GM18909 (cell line): ENCODE measurements at regions not wholly inside any gene's neighbourhood (a gene's known extent, or its start where the extent isn't known, plus 50 kb on each side); places are given as distances from the start of the nearest gene placed in this dataset.

Source experiments
- ATAC-seq: cut with Tn5 transposase; IDR thresholded peaks from one replicate; pipeline ENCODE4 v1.9.1; 2021; ENCODE audit warnings: mild to moderate bottlenecking; ENCODE audit not compliant: unreplicated experiment, poor library complexity

GRCh38 chr10:110373857-110374654 is 69.3 kb upstream of the SMNDC1 start:
- no peak for ATAC-seq

DNA sequence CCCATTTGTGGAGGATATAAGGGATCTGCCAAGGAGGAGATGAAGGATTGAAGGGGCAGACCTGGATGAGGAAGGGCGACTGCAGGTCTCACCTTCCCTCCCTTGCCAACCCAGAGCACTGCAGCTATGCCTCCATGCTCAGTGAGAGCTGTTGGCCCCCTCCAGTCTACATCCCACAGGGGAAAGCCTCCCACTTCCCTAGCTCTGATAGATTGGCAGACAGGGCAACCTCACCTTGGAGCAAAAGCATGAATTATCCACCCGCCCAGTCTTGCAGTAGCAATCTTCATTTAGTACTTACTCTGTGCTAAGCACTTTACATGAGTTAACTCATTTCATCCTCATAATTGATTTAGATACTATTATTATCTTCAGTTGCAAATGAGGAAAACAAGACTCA is 70.4 kb upstream of the SMNDC1 start:
- no peak for ATAC-seq

- no peak for ATAC-seq
Measured at GRCh38 chr10:110376021-110376766, 71.5 kb upstream of the SMNDC1 start.

DNA sequence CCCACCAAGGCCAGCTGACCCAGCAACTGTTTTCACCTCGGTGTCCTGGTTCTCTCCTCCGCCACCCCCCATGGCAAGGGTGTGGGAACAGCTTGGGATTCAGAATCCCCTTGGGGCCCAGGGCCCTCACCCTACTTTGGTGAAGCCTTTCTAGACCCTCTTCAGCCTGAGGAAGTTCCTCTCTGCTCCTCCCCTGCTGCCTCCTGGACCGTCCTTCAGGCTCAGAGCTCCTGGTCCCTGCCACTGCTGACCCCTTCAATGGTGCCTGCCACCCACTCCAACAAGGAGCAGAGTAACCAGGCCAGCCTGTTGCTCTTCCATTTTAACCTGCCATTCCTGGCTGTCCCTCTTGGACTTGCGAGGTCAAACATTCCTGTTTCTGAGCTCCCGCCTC is 72.0 kb upstream of the SMNDC1 start:
- ATAC-seq, result no peak

DNA sequence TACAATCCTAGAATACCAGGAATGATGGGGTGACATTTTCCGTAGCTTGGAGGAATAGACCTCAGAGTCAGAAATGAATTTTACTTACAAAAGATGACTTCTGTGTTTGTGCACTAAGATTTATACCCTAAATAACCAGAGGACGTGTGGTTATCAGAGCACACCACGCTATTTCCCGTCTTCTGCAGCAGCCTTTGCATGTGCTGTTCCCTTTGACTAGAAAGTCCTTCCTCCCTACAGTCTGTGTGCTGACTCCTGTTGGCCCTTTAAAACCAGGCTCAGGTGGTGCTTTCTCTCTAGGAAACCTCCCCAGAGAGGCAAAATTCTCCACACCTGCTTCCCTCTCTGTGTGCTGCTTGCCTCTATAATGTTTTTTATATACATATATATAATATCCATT is 73.3 kb upstream of the SMNDC1 start:
- ATAC-seq, result no peak

GRCh38 chr10:110378533-110379108 is 73.9 kb upstream of the SMNDC1 start:
- ATAC-seq, result no peak

DNA sequence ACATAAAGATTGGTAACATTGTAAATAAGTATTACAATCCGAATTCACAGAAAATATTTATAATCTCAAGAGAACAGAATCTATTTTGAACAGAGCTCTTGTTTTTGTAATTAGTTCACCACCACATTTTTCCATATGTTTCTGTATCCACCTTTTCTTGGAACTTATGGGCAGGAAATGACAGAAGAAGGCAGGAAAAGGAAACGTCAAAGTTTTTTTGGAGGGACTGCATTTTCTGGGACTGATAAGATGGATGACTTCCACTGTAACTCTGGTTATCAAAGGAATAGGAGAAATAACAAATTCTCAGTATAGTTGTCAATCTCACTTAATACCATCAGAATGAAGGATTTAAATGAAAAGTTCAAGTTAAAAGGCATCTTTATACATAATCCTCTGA is 75.1 kb upstream of the SMNDC1 start:
- ATAC-seq, result no peak

GRCh38 chr10:110380293-110380692 is 75.6 kb upstream of the SMNDC1 start:
- ATAC-seq, result no peak

DNA sequence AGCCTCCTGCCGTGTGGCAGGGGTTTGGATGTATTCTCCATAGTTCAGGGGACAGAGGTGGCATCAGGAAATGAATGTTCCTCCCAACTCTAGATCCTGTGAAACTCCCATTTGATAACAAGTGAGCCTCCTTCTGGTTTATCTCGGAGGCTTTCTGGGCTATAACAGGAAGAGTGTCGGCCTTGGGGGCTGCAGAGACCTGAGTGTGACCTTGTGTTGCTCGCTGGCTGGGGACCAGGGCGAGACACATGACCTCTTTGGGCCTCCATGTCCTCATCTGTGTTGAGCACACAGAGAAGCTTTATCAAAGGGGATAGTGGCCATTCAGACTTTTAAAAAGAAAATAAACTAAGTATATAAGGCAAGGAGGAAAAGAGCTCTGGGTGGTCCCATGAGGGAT is 78.0 kb upstream of the SMNDC1 start:
- ATAC-seq, result no peak

GRCh38 chr10:110387617-110387982 is 82.9 kb upstream of the SMNDC1 start:
- ATAC-seq, result no peak

GRCh38 chr10:110387983-110388686 is 83.4 kb upstream of the SMNDC1 start:
- peak; percentile 88 for ATAC-seq

GRCh38 chr10:110388687-110389052 is 84.0 kb upstream of the SMNDC1 start:
- ATAC-seq, result no peak

- no peak for ATAC-seq
Measured at GRCh38 chr10:110389255-110389654, 84.5 kb upstream of the SMNDC1 start.

DNA sequence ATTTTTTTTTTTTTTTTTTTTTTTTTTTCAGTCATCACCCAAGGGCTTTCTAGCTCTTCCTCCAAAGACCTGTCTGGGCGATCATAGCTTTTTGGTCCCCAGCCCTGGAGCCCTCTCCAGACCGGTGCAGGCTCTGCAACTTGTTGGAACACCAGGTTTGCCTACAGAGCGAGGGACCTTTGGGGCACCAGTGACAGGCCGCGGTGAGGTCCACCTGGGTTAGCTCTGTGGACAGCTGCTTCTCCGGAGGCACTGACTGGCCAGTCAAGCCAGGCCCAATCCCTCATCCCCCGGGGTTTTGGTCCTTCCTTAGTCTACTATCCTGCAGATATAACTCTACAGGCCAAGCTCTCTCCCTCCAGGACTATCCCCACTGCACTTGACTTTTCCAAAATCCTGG is 86.8 kb upstream of the SMNDC1 start:
- no peak for ATAC-seq

DNA sequence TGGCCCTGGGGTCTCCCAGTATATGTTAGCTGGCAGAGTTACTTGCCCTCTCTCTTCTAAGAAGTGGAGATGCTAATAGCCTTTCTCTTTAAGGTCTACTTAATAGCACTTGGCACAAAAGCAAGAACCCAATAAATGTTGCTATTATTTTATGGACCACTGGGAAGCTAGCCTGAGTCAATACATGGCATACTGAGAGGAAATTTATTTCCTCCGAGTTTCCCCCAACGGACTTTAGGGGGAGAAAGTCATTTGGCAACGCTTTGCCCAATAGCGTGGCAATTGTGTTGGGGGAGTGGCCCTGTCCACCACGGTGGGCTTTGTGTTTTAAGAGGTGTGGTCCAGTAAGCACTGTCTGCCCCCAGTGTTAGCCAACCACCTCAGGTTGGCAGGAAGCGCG is 87.4 kb upstream of the SMNDC1 start:
- no peak for ATAC-seq

- no peak for ATAC-seq
Measured at GRCh38 chr10:110392868-110393740, 88.4 kb upstream of the SMNDC1 start.

DNA sequence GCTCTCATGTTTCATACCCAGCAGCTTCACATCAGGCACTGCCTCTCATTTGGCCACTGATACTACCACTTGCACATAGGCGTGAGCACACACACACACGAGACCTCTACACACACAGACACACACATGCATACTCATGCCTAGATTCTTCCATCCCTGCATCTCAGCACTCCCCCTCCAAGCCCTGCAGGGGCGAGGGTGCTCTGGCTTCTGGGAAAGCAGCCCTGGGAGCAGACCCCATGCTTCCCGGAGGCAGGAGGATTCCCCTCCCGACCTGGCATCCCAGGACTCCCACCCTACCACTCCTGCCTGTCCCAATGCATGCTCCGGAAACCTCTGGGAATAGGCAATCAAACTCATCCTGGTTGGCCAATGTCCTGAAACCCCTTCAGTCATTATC is 89.1 kb upstream of the SMNDC1 start:
- no peak for ATAC-seq

DNA sequence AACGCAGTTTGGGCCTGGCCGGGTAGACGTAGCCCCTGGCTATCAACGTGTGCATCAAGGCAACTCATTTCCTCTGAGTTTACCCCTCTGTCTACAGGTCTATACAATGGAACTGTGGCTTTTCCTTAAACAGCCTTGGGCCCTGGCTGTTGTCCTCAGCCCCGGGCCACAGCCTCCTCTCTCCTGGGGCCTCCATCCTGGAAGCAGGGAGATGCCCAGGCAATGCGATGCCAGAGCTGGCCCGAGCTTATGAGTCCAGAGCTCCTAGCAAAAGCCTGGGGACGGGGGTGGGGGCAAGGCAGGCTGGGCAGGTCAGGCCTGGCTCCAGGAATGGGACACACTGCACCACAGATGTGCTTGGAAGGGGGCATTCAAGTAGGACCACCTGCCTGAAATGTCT is 89.6 kb upstream of the SMNDC1 start:
- ATAC-seq, result no peak

DNA sequence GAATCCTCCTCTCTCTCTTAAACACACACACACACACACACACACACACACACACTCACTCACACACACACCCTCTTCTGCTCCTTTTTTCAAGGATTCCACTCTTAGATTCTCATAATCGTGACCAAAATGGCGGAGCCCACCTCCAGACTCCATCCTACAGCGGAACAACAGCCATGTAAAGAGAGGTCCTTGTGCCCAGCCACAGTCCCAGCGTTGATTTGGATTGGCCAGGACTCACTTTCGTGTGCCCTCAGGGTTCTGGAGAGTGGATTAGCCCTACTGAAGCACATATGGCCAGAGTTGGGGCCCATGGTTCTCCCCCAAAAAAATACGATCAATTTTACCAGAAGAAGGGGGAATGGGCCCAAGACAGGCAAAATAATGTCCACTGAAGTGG is 90.2 kb upstream of the SMNDC1 start:
- ATAC-seq, result no peak
